ENCODE measurements at regions not wholly inside any gene's neighbourhood (a gene's known extent, or its start where the extent isn't known, plus 50 kb on each side); places are given as distances from the start of the nearest gene placed in this dataset.

- H3K4me3 ChIP-seq = no peak overlapping the region
- 39 to 69% methylated on average over 4 of the region's 4 CpGs for WGBS, 2 donors (ENCODE audit: low coverage in 1 of 2)
- ATAC-seq = no peak
These were observed 130.3 kb upstream of the TMC3 start for GRCh38 chr15:81504170-81504905.

DNA sequence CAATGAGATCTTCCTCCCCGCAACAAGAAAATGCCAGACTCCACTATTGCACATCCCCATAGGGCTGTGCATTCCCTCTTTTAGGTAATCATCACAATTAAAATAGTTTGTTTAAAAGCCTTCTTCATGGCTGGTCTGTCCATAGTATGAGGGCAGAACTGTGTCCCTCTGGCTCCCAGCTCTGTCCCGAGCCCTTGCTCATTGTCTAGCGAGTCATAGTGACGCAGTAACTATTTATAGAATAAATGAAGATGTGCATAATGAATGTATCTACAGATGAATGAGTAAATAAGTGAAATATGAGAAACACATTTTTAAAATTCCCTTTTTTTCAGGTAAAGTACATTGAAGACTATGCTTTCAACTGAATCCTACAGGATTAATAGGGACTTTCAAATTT lies 128.4 kb upstream of the TMC3 start:
- no peak for ATAC-seq
- Histone ChIP-seq H3K36me3 (no peaks in the 10 kb centered on the region), H3K4me1 (no peaks in the 10 kb centered on the region), H3K27ac (no peak overlapping the region), H3K4me3 (no peak overlapping the region), H3K27me3 (no peaks in the 10 kb centered on the region), H3K9me3 (no peaks in the 10 kb centered on the region)
- TF ChIP-seq EP300 (IDR thresholded peaks at IDR 0.05) = no peak
- TF ChIP-seq, protein P1, sequence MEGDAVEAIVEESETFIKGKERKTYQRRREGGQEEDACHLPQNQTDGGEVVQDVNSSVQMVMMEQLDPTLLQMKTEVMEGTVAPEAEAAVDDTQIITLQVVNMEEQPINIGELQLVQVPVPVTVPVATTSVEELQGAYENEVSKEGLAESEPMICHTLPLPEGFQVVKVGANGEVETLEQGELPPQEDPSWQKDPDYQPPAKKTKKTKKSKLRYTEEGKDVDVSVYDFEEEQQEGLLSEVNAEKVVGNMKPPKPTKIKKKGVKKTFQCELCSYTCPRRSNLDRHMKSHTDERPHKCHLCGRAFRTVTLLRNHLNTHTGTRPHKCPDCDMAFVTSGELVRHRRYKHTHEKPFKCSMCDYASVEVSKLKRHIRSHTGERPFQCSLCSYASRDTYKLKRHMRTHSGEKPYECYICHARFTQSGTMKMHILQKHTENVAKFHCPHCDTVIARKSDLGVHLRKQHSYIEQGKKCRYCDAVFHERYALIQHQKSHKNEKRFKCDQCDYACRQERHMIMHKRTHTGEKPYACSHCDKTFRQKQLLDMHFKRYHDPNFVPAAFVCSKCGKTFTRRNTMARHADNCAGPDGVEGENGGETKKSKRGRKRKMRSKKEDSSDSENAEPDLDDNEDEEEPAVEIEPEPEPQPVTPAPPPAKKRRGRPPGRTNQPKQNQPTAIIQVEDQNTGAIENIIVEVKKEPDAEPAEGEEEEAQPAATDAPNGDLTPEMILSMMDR (IDR thresholded peaks at IDR 0.05) = no peak
- TF ChIP-seq POLR2A (IDR thresholded peaks at IDR 0.05) = no peak
- no peak for TF ChIP-seq POLR2AphosphoS5 (IDR thresholded peaks at IDR 0.05)
- 69 to 89% methylated on average over 4 of the region's 4 CpGs for WGBS, 2 donors (ENCODE audit: low coverage in 1 of 2)

More at GRCh38 chr15:81504170-81504905, 130.3 kb upstream of the TMC3 start:
- H3K4me1 ChIP-seq = no peaks in the 10 kb centered on the region
- H3K27me3 ChIP-seq = no peaks in the 10 kb centered on the region
- TF ChIP-seq EP300 (IDR thresholded peaks at IDR 0.05) (no peak), POLR2A (IDR thresholded peaks at IDR 0.05) (no peak), POLR2AphosphoS5 (IDR thresholded peaks at IDR 0.05) (no peak)
- TF ChIP-seq, protein P1 (IDR thresholded peaks at IDR 0.05) = no peak
- H3K27ac ChIP-seq = no peak overlapping the region
- H3K9me3 ChIP-seq = no peaks in the 10 kb centered on the region
- H3K36me3 ChIP-seq = no peaks in the 10 kb centered on the region

DNA sequence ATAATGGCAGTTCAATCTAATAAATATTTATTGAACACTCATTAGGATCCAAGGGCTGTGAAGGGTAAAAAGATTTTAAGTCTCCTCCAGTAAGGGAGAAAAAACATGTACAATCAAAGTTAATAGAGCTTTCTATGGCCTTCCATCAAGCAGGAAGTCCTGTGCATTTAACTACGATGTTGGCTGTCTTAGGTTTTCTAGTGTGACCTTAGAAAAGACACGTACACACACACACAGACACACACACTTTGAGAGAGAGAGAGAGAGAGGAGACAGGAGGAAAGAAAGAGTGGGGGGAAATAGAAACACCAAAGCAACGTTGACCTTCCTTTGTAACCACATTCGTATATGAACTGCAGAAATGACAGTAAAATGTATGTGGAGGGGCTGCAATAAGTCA lies 126.1 kb upstream of the TMC3 start:
- TF ChIP-seq, protein P1 (IDR thresholded peaks at IDR 0.05) = no peak
- no peak for TF ChIP-seq POLR2AphosphoS5 (IDR thresholded peaks at IDR 0.05)
- TF ChIP-seq EP300 (IDR thresholded peaks at IDR 0.05) = no peak
- ATAC-seq = no peak
- H3K27me3 ChIP-seq = no peaks in the 10 kb centered on the region
- no peaks in the 10 kb centered on the region for H3K36me3 ChIP-seq
- no peak overlapping the region for H3K27ac ChIP-seq
- no peaks in the 10 kb centered on the region for H3K4me1 ChIP-seq
- H3K4me3 ChIP-seq = no peak overlapping the region
- H3K9me3 ChIP-seq = no peaks in the 10 kb centered on the region
- whole genome bisulfite sequencing, 2 donors (ENCODE audit: low coverage in 1 of 2) = 24 to 34% methylated on average over 3 to 4 of the region's 4 CpGs

DNA sequence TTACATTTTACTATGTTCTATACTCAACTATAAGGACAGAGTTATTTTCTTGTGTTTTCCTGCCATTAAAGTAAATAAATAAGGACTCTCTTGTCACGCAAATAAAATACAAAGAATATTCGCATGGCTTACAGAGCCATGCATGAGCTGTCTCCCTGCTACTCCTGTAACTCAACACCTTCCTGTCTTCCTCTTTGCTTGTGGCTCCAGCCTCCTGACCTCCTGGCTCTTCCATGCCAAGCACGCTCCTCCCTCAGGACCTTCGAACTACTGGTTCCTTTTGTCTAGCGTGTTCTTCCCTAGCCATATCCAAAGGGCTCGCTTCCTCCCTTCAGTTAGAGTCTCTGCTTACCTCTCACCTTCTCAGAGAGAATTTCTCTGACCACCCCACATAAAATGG lies 124.3 kb upstream of the TMC3 start:
- Histone ChIP-seq H3K27ac (no peak overlapping the region), H3K27me3 (no peaks in the 10 kb centered on the region), H3K4me1 (no peaks in the 10 kb centered on the region), H3K4me3 (no peak overlapping the region), H3K9me3 (no peaks in the 10 kb centered on the region), H3K36me3 (no peaks in the 10 kb centered on the region)
- 97 to 100% methylated on average over 6 of the region's 6 CpGs for WGBS, 2 donors (ENCODE audit: low coverage in 1 of 2)
- TF ChIP-seq POLR2A (IDR thresholded peaks at IDR 0.05) = no peak
- TF ChIP-seq POLR2AphosphoS5 (IDR thresholded peaks at IDR 0.05) = no peak
- no peak for TF ChIP-seq EP300 (IDR thresholded peaks at IDR 0.05)
- TF ChIP-seq, protein P1 (IDR thresholded peaks at IDR 0.05) = no peak
- ATAC-seq = no peak

- Histone ChIP-seq H3K27me3 (no peaks in the 10 kb centered on the region), H3K9me3 (no peaks in the 10 kb centered on the region), H3K4me1 (peaks cover 0 to 3% (median 0%) of the 10 kb centered on the region in 3 donors), H3K36me3 (no peaks in the 10 kb centered on the region), H3K27ac (no peak overlapping the region), H3K4me3 (no peak overlapping the region)
- ATAC-seq = no peak
- TF ChIP-seq POLR2AphosphoS5 (IDR thresholded peaks at IDR 0.05) (no peak), EP300 (IDR thresholded peaks at IDR 0.05) (no peak)
- 89% methylated on average over 1 of the region's 6 CpGs; no CpG with 5 or more reads in 1 of the 2 donors for WGBS, 2 donors (ENCODE audit: low coverage in 1 of 2)
These were observed 123.2 kb upstream of the TMC3 start for GRCh38 chr15:81497238-81497637.

Data from gastroesophageal sphincter (tissue), 4 donors.